ENCODE measurements at regions not wholly inside any gene's neighbourhood (a gene's known extent, or its start where the extent isn't known, plus 50 kb on each side); places are given as distances from the start of the nearest gene placed in this dataset.

DNA sequence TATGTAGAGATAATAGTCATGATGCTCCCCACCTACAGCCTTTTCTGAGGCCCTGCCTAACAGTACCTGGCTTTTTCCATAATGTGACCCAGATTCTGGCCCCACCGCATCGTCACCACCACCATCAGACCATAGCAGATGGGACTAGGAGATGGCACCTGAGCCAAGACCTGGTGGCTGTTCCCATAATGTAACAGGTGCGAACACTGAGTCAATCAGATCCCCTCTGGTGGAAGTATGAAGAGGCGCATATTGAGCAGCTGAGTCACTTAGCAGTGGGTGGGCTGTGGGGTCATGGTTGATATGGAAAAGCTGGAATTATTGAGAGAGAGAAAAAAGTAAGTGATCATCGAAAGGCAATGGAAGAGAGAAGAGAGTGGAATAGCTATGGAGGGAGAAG lies 578.0 kb upstream of the CADM1 start:
- peak; percentile 93 for DNase-seq (ENCODE audit: low spot score)
- in situ Hi-C loops (cut with HindIII; ENCODE audit: low sequenced_read_pairs): no loop called here

DNA sequence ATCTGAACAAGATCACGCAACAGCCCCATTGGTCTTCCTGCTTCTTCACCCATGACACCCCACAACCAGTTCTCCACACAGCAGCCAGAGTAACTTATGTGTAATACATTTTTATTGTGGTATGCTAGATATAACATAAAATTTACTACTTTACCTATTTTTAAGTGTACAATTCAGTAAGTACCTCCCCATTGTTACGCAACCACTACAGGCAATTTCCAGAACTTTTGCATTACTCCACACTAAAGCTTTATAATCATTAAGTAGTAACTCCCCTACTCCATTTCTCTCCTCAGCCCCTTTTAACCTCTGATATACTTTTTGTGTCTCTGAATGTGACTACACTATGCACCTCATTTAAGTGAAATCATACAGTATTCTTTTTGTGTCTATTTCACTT lies 575.4 kb upstream of the CADM1 start:
- no peak for DNase-seq (ENCODE audit: low spot score)
- in situ Hi-C loops (cut with HindIII; ENCODE audit: low sequenced_read_pairs): no loop called here

DNA sequence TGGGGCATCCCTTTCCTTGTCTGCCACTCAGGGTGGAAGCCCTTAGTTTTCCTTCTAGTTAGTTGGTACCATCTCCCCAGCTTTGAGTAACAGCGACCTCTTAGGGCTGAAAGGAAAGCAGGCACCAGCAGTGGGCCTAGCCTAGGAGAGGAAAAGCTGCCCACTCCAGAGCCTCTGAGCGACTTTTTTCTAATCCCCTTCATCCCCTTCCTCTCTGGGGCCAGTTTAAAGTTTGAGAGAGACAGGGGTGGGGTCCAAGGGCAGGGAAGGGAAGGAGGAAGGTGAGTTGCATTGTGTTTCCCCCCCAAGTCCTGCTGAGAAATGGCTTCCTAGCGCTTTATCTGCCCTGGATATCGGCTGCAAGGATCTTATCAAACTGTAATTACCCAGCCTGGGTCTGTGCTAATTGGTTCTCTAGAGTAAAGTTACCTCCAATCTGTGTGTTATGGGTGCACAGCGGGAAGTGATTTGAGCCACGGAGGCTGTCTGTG lies 573.9 kb upstream of the CADM1 start:
- no peak for DNase-seq (ENCODE audit: low spot score)
- in situ Hi-C loops (cut with HindIII; ENCODE audit: low sequenced_read_pairs): no loop called here

DNA sequence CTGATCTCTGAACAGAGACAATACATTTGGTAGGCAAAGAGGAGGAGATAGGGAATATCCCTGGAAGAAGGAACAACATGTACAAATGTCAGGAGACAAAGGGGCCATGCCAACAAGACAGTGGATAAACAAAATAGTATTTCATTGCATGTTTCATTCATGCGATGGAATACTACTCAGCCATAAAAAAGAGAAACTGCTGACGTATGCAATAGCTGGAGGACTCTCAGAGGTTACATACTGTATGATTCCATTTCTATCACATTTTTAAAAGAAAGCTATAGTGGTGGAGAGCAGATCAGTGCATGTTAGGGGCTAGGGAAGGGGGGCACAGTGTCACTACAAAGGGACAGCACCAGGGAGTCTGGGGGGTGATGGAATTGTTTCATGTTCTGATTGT lies 572.9 kb upstream of the CADM1 start:
- DNase-seq (ENCODE audit: low spot score): no peak
- in situ Hi-C loops (cut with HindIII; ENCODE audit: low sequenced_read_pairs): no loop called here

DNA sequence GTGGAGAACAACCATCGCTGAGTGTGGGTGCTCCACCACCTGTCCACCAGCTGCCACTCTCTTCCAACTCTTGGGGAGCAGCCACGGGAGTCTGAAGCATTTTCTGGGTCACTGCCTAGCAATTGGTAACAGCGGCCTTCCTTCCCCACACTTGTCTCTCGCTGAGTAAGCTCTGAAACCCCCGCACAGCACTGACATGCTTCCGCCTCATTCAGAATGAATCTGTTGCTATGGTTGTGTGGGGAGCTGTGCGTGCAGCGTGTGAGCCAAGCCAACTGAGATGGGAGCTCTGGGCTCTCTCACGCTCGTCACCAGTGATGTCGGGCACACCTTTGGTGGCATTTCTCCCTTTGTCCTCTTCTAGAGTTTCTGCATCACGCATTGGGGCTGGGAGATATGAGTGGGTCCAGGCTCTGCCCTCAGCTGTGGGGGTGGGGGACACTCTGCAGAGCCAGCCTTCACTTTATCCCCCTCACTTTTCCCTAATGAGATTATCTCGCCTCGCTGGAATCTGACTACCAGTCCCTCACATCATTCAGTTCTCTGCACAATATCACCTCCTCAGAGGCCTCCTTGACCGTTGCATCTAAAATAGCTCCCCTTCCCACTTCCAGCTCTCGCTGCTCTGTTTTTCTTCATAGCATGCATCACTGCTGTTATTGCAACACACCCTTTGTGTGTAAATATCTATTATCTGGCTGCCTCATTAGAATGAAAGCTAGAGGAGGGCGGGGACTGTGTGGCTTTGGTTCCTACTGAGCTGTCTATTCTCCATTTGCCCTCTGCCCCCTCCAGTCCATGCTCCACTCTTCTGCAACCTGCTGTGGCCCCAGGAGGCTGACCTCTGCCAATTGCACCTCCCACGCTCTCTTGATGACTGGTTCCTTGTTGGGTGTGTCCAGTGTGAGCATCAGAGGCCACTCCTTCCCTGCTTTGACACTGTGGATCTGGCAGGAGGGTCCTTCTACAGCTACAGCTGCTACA lies 569.9 kb upstream of the CADM1 start:
- in situ Hi-C loops (cut with HindIII; ENCODE audit: low sequenced_read_pairs): no loop called here
- peak; percentile 77 for DNase-seq (ENCODE audit: low spot score)

DNA sequence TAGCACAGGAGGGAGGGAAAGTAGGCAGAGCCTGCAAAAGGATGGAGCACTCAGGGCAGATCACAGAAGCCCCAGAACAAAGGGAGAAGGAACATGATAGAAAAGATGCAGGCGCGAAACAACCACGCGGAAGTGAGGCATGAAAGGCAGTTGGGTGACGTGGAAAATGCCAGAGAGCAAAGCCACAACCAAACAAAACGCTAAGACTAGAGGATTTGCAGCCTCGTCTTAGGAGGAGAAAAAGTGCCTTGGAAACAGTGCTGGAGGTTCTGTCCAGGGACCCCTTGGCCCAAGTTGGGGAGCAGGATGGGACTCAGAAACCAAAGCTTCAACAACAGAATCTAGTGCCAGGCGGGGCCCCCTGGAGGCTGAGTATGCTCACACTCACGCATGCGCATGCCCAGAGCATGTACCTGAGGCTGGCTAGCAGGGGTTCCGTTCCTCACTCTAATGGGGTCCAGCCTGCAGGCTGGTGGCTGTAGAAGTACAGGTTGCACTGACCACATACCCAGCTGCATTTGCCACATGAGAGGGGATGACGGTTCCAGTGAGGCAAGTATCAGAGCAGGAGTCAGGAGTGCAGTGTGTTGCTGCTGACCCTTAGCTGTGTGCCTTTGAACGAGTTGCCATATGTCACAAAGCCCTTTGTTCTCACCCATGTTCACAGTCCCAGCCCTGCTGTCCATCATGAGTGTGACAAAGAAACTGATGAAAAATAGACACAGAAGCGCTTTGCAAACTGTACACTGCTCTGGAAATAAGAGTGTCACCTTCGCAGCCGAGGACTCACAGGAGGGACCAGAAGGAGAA lies 568.6 kb upstream of the CADM1 start:
- no peak for DNase-seq (ENCODE audit: low spot score)

DNA sequence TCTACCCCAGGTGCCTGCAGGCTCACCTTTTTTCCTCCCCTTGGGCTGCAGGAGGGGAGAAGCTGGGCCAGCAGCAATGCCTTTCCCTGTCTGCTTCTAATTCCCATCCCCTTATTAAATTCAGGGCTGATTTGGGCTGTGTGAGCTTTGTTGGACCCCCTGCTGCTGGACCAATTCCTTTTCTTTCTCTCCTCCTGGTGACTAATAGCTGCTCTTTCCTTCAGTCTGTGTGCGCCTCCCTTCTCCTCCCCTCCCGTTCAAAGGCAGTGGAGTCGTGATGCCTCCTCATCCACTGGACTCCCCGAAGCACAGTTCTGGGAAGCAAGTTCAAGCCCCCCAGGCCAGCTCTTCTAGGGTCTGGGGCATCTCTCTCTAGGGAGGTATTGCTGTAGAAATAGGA lies 567.9 kb upstream of the CADM1 start:
- in situ Hi-C loops (cut with HindIII; ENCODE audit: low sequenced_read_pairs): no loop called here
- no peak for DNase-seq (ENCODE audit: low spot score)

More for the DNA sequence above, 568.6 kb upstream of the CADM1 start:
- in situ Hi-C loops (cut with HindIII; ENCODE audit: low sequenced_read_pairs): no loop called here

DNA sequence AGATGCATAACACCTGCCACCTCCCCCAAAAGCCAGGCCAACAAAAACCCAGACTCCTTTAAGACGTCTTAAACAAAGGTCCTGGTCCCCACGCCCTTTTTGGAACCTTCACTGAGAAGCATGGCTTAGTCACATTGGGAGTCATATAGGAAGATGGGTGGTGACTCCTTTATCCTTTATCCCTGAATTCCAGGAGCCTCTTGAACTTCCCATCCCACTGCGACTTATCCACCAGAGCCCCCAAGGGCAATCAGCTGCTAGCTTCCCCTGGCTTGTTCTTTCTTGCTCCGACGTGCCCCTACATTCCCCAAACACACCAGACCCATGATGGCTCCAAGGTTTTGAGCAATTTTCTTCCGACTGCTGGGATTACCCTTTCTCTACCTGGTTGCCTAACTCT lies 567.0 kb upstream of the CADM1 start:
- in situ Hi-C loops (cut with HindIII; ENCODE audit: low sequenced_read_pairs): no loop called here
- DNase-seq (ENCODE audit: low spot score): no peak

DNA sequence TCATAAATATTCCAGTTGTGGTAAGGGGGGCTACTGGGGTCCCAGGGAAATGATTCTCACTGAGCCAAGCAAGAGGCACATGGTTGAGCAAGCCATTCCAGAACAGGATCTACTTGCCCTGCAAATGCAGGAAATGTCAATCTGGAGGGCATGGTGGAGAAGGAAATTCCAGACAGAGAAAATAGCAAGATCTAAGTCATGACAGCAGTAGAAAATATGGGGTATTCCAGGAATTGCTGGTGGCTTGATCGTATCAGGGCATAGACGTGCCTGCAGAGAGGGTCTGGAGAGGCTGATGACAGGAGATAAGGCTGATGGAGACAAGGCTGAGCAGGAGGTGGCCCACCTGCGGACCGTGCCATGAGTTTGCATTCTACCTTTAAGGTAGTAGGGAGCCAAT lies 566.3 kb upstream of the CADM1 start:
- DNase-seq (ENCODE audit: low spot score): no peak
- in situ Hi-C loops (cut with HindIII; ENCODE audit: low sequenced_read_pairs): no loop called here

DNA sequence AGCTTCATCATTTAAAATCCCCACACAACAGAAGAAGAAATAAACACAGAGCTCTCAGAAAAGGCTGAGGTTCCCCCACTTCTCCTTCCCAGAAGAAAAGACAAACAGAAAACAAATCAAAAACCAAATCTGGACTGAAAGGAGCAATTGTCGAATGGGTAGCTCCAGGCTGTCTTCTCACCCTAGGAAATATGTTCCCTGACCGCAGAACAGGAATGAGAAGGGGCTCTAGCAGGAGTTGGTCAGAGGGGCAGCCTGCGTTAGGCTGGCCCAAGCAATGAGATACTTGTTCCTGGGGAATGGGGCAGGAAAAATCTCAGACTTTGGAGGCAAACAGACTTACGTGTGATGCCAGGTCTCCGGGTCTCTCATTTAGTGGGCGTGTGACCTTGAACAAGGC lies 562.6 kb upstream of the CADM1 start:
- DNase-seq (ENCODE audit: low spot score): no peak
- in situ Hi-C loops (cut with HindIII; ENCODE audit: low sequenced_read_pairs): no loop called here

DNA sequence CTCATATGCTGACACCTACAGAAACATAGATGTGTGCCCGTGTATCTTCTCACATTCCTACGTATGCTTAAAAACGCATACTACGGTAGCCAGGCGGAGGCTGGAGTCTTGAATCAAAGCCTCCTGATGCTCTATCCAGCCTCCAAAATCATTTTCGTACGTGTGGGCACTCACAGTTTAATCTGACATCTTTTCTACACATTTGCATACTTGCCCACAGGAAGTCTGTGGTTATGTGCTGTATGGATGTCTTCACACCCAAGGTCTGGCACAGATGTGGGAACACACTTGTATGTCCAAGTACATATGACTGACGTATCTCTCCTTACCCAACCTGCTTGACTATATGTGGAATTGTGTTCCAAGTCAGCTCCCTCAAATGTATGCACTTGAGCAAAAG lies 561.8 kb upstream of the CADM1 start:
- in situ Hi-C loops (cut with HindIII; ENCODE audit: low sequenced_read_pairs): no loop called here
- DNase-seq (ENCODE audit: low spot score): no peak

DNA sequence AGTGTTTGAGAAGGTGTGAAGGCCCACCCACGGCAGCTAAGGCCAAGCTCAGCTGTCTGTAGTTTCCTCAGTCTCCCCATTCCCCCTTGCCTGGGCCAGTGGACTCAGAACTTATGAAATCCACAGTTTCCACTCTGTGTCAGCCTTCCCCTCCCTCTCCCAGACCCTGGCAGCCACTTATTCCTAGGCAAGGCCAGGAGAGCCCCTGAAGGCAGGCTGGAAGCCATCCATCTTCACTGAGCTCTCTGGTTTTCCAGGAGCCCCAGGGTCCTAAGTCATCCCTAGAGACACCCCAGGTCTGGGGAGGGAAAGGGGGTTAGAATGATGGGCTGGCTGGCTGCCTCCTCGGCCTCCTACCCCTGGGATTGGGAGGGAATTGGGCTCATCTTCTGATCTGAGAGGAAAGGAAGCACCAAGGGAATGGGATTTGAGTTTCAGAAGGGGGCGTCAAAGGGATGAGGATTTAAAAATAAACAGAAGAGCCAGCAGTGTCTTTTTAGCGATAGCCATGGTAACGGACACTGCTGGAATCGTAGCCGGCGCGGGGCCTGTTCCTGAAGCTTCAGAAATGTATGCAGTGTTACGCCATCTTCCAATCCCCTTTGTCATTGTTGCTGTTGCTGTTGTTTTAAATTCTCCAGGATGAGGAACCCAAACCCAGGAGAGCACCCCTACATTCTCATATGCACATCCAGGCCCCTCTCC lies 561.1 kb upstream of the CADM1 start:
- in situ Hi-C loops (cut with HindIII; ENCODE audit: low sequenced_read_pairs): no loop called here
- DNase-seq (ENCODE audit: low spot score): no peak

DNA sequence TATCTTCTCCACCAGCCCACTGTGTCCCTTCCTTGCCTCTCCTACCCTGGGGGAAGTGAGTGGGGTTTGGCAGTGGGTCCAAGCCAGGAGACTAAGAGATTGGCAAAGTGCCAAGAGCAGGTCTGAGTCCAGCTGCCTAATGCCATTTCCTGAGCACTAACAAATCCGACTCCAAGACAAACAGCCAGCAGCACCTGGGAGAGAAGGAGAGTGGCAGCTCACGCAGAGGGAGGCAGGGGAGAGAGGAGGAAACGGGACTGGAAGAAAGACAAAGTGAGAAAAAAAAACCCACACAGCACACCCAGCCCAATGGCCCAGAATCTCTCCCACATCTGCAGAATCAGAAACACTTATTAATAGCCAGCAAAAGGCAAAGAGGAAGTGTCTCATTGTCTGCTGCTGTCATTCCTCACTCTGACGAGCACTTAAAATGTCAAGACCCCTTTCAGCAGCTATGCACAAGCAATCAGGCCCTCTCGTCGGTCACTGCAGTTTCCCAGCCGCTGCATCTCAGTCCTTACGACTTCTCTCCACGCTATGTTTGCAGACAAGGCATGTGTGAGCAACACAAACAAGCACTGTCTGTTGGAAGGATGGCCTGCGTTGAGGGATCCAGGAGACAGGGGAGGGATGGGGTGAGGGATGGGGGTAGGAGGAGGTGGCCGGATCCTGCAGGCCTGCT lies 558.4 kb upstream of the CADM1 start:
- no peak for DNase-seq (ENCODE audit: low spot score)
- in situ Hi-C loops (cut with HindIII; ENCODE audit: low sequenced_read_pairs): no loop called here

DNA sequence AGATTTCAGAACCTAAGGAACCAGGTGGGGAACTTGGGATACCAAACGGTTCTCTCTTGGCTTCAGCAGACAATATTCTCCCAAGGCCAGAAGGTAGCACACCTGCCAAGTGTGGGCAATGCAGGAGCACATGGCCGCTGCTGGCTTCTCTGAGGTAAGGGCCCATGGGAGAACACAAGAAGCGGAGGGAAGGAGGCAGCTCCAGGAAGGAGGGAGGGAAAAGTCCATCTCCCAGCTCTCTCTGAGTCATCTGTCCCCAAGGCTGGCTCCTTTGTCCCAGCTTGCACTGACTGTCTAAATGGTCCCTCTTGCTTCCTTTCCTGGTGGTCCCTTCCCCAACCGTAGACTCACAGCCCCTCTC lies 557.9 kb upstream of the CADM1 start:
- no peak for DNase-seq (ENCODE audit: low spot score)
- in situ Hi-C loops (cut with HindIII; ENCODE audit: low sequenced_read_pairs): no loop called here

DNA sequence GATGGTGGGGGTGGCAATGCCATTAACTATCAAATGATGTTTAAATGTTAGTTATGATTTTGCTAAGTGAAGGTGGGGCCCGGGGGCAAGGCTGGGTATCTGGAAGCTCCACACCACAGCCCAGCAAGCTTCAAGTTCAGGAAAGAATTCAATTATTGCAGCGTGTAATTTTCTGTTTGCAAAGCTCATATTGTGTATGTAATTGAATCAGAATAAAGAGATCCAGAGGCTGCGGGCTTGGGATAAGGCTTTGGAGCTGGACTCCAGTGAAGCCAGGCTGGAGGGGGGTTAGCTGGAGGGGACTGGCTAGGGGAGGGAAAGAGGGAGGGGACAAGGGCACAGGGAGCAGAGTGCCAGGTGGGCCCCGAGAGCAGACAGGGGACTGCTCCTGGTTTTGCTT lies 557.1 kb upstream of the CADM1 start:
- in situ Hi-C loops (cut with HindIII; ENCODE audit: low sequenced_read_pairs): no loop called here
- DNase-seq (ENCODE audit: low spot score): no peak

DNA sequence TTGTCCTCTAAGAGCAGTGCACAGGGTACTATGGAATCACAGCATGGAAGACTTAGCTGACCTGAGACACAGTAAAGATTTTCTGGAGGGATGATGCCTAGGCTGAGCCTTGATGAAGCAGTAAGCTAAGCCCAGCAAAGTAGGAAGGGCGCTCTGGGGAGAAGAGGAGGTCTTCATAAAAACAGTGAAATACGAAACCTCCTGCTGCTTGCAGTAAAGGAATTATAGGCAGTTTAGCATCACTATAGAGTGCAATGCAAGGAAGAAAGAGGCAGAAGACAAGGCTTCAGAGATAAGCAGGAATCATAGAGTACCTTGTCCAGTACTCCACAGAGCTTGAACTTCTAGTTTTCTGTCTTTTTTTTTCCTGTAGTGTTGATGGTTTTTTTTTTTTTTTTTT lies 555.7 kb upstream of the CADM1 start:
- in situ Hi-C loops (cut with HindIII; ENCODE audit: low sequenced_read_pairs): no loop called here
- no peak for DNase-seq (ENCODE audit: low spot score)

DNA sequence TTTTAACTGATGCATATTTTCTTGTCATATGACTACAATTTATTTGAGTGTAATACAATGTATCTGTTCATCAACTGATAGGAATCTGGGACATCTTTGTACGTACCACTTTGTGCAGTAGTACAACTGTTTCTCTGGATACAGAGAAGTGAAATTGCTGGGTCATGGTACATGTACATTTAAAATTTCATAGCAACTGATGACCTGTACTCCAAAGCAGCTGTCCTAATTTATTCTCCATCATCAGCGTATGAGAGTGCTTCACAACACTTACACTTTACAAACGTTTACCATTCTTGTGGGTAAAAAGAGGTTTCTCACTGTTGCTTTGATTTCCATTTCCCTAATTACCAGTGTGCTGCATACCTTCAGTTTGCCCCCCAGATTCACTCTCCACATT lies 552.8 kb upstream of the CADM1 start:
- DNase-seq (ENCODE audit: low spot score): no peak
- in situ Hi-C loops (cut with HindIII; ENCODE audit: low sequenced_read_pairs): no loop called here

DNA sequence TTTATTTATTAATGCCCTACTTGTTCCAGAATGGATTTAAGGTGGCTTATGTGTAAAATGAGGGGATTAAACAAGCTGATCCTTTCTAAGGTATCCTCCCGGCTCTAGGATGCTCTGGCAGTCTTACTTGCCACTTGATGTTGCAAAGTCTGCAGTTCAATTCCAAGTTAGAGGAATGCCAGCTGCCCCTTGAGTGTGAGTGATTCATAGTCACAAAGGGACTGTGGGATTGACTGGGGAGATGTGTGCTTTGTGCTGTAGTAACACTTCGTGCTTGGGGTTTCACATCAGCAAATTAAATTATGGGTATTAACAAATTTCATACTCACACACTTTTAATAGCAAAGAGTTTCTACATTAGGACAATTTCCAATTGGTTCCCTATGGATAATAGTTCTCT lies 550.8 kb upstream of the CADM1 start:
- DNase-seq (ENCODE audit: low spot score): no peak
- in situ Hi-C loops (cut with HindIII; ENCODE audit: low sequenced_read_pairs): no loop called here

DNA sequence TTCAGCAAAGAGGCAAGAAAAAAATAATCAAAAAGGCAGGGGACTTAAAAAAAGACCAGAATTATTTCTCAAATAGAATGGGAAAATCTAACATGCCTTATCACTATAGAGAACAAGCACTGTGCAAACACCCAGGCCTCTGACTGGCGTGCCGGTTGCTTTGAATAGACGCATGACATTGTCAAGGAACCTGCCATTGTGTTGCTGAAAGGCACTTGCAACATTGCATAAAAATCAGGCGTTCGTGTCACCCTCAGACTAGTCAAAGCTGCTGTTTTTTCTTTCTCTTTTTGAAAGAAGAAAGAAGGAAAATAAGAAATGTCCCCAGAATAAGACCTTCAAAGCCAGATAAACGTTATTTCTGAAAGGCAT lies 549.3 kb upstream of the CADM1 start:
- in situ Hi-C loops (cut with HindIII; ENCODE audit: low sequenced_read_pairs): no loop called here

More for the DNA sequence above, 549.3 kb upstream of the CADM1 start:
- no peak for DNase-seq (ENCODE audit: low spot score)

All from G401 (cell line).